Duodenal mucosa (tissue), 2 donors: ENCODE measurements at regions not wholly inside any gene's neighbourhood (a gene's known extent, or its start where the extent isn't known, plus 50 kb on each side); places are given as distances from the start of the nearest gene placed in this dataset.

Experiments
- H3K27ac ChIP-seq: one replicate; pipeline ENCODE4 v1.7.0; 2013; ENCODE audit warnings: low read depth, low read length
- H3K27me3 ChIP-seq, 2 donors: one replicate each; pipeline ENCODE4 v1.7.0; 2013; ENCODE audit warnings: low read length in 2 of 2, control low read depth in 1 of 2; ENCODE audit not compliant: insufficient read depth in 2 of 2, control insufficient read depth in 1 of 2
- H3K36me3 ChIP-seq, 2 donors: one replicate each; pipeline ENCODE4 v1.7.0; 2013; ENCODE audit warnings: low read length in 2 of 2, control low read depth in 1 of 2; ENCODE audit not compliant: insufficient read depth in 2 of 2, control insufficient read depth in 1 of 2
- H3K4me1 ChIP-seq, 2 donors: one replicate each; pipeline ENCODE4 v1.7.0; 2013; ENCODE audit warnings: low read length in 2 of 2, control low read depth in 1 of 2; ENCODE audit not compliant: insufficient read depth in 2 of 2, control insufficient read depth in 1 of 2
- H3K4me3 ChIP-seq, 2 donors: one replicate each; pipeline ENCODE4 v1.7.0; 2013; ENCODE audit warnings: low read length in 2 of 2, low read depth in 1 of 2
- H3K9ac ChIP-seq, 2 donors: one replicate each; pipeline ENCODE4 v1.7.0; 2013; ENCODE audit warnings: low read length in 2 of 2, low read depth in 1 of 2
- H3K9me3 ChIP-seq, 2 donors: one replicate each; pipeline ENCODE4 v1.7.0; 2013; ENCODE audit warnings: low read length in 2 of 2, control low read depth in 1 of 2; ENCODE audit not compliant: control insufficient read depth in 1 of 2

DNA sequence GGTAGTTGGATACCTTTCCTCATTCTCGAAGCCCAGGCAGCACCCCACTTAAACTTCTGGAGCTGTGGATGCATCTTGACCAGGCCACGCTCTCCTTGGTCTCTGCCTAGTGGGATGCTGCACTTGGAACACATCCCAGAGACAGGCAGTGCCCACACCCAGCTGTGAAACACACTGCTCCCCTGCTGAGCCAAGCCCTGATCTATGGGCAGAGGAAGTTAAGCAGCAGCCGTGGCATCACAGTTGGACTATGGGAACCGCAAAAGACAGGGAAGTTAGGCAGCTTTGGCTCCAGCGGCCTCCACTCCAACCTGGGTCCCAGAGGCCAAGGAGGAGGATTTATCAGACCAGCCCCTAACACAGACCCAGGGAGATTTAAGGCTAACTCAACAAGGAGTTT lies 284.8 kb upstream of the CCL2 start:
- Histone ChIP-seq H3K9ac (no peak overlapping the region), H3K27me3 (no peaks in the 10 kb centered on the region), H3K9me3 (no peaks in the 10 kb centered on the region), H3K36me3 (no peaks in the 10 kb centered on the region), H3K4me1 (no peaks in the 10 kb centered on the region), H3K27ac (no peak overlapping the region), H3K4me3 (no peak overlapping the region)

DNA sequence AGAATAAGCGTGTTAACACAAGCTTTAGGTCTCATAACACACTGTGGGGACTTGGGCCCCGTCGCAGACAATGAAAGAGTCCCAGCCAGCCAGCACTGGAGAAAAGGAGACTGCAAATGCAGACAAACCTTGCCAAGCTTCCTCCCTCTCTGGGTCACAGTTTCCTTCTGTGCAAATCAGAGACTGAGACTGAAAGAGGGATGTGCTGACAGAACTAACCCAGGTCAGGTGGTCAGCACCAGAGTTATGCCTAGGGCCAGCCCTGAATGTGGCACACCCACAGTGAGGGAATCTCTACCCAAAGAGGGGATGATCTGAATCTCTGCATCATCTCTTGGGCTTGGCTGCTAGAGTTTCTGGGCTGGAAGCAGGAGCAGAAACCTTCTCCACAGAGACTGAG lies 282.3 kb upstream of the CCL2 start:
- Histone ChIP-seq H3K4me3 (no peak overlapping the region), H3K27me3 (no peaks in the 10 kb centered on the region), H3K4me1 (no peaks in the 10 kb centered on the region), H3K27ac (no peak overlapping the region), H3K9me3 (no peaks in the 10 kb centered on the region), H3K9ac (no peak overlapping the region), H3K36me3 (no peaks in the 10 kb centered on the region)

DNA sequence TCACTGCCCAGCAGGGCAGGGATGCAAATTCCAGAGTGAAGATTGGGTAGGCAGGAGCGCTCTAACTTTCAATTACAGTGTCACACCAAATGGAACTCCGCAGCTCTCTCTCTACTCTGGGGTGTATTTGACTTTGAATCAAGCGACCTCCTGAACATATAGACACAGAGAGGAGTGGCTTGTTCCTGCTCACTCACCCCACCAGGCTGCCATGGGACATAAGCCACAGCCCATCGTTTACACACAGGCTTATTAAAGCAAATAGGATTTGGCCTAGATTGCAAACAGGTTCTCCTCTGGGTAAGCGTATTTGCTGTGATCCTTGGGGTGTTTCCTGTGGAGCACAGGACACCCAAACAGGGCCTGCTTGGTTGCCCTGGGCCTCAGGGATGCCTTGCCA lies 281.6 kb upstream of the CCL2 start:
- H3K4me3 ChIP-seq, result no peak overlapping the region

DNA sequence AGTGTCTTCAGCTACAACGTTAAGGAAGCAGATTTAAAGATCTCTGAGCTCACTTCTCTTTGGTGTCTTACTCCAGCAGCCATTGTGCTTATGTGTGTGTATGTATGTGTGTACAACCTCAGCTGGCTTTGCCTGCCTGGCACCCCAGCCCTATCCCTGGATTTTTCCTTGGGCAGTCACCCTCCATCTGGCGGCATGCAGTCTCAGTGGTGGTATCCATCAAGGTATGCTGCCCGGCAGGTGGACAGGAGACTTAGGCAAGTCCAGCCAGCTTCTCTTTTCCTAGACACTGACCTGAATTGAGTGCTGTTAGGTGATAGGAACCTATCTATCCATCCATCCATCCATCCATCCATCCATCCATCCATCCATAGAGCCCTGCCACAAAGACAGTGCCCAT lies 280.8 kb upstream of the CCL2 start:
- H3K27ac ChIP-seq, result no peak overlapping the region
- no peaks in the 10 kb centered on the region for H3K36me3 ChIP-seq
- H3K4me3 ChIP-seq, result no peak overlapping the region
- H3K9ac ChIP-seq, result no peak overlapping the region
- no peaks in the 10 kb centered on the region for H3K9me3 ChIP-seq
- H3K27me3 ChIP-seq, result no peaks in the 10 kb centered on the region
- no peaks in the 10 kb centered on the region for H3K4me1 ChIP-seq

More for the DNA sequence above, 281.6 kb upstream of the CCL2 start:
- Histone ChIP-seq H3K27me3 (no peaks in the 10 kb centered on the region), H3K27ac (no peak overlapping the region), H3K4me1 (no peaks in the 10 kb centered on the region), H3K36me3 (no peaks in the 10 kb centered on the region), H3K9ac (no peak overlapping the region), H3K9me3 (no peaks in the 10 kb centered on the region)

DNA sequence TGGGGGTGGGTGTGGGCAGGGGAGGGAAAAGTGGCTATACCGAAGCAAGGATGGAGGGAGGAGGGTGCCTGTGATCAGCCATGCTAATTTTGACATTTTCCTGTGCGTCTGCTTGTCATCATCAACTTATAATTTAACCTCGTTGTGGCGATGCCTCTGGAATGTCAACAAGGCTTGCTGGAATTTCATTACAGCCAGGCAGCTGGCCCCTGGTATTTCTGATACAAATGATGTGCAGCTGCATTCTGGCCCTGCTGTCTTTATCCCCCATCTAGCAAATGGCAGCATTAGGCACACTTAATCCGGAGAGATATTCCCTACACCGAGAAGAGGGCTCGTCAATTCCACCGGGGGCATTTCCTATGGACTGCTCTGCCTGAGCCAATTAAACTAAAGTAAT lies 278.3 kb upstream of the CCL2 start:
- Histone ChIP-seq H3K27ac (no peak overlapping the region), H3K9me3 (no peaks in the 10 kb centered on the region), H3K4me1 (no peaks in the 10 kb centered on the region), H3K9ac (no peak overlapping the region), H3K4me3 (no peak overlapping the region), H3K36me3 (no peaks in the 10 kb centered on the region), H3K27me3 (no peaks in the 10 kb centered on the region)

DNA sequence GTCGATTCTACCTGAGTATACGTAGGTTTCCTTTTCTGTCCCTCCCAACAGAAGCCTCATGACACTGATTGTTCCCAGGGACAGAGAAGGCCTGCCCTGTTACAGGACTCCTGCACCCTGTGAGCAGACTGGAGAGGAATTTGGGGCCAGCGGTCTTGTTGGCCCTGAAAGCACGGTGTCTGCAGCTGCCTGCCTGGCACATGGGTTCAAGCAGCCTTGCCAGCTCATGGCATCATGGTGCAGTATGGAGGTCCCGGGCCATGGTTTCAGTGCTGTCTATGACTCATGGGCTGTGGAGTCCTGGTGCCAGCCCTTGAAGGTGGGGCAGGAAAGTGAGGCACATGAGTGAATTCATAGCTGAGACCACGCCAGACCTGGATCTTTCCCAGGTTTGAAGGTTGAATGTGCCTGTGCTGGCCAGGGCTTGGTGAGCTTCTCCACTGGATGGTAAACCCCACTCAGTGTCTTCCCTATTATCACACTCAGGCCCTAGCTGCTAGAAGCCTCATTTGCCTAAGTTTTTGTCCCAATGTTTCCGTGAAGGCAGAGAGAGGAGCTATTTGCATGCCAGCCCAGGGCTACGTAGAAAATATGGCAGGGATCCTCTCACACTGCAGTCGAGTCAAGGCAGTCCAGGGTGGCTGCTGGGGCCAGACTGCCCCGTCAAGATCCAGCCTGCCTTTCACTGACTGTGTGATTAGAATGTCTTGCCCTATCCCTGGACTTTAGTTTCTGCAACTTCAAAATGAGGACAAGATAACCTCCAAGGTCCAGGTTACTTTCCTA lies 277.2 kb upstream of the CCL2 start:
- Histone ChIP-seq H3K27me3 (no peaks in the 10 kb centered on the region), H3K36me3 (no peaks in the 10 kb centered on the region), H3K9me3 (no peaks in the 10 kb centered on the region), H3K9ac (no peak overlapping the region), H3K27ac (no peak overlapping the region), H3K4me3 (no peak overlapping the region), H3K4me1 (no peaks in the 10 kb centered on the region)

DNA sequence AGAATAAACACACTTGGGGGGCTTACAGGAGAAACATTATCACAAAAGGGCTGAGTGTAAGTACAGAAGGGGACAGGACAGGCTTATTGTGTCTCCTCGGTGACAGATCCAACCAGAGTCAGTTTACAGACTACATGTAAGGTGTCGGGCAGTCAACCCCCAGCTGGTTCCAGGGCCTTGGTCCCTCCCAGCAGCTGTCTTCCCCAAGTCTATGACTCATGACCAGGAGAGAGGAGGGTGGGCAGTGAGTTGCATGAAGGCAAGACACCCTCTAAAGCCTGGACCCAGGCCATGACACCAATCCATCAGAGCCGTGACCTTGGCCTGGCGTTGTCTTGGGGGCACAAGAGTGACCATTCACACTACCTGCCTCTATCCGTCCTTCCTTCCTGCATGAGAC lies 276.2 kb upstream of the CCL2 start:
- no peaks in the 10 kb centered on the region for H3K27me3 ChIP-seq
- no peaks in the 10 kb centered on the region for H3K36me3 ChIP-seq
- H3K4me3 ChIP-seq, result no peak overlapping the region
- H3K9ac ChIP-seq, result no peak overlapping the region
- H3K9me3 ChIP-seq, result no peaks in the 10 kb centered on the region
- H3K27ac ChIP-seq, result no peak overlapping the region
- no peaks in the 10 kb centered on the region for H3K4me1 ChIP-seq

DNA sequence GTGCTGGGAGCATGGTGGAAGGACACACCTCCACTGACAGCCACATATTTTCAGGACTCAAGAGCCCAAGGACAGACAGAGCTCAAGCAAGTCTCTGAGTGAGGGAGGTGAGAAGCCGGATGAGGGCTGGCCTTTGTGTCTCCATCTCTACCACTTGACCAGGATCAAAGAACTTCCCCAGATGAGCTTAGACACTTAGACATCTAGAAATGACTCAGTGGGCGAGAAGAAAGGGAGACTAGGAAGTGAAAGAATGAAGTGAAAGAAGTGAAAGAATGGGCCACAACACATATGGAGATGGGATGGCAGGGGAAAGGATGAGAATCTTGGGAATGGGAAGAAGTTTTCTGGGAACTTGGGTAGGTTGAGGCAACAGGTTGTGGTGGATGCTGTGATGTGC lies 274.9 kb upstream of the CCL2 start:
- no peaks in the 10 kb centered on the region for H3K9me3 ChIP-seq
- no peaks in the 10 kb centered on the region for H3K4me1 ChIP-seq
- H3K27me3 ChIP-seq, result no peaks in the 10 kb centered on the region
- H3K9ac ChIP-seq, result no peak overlapping the region
- no peak overlapping the region for H3K27ac ChIP-seq
- no peaks in the 10 kb centered on the region for H3K36me3 ChIP-seq
- H3K4me3 ChIP-seq, result no peak overlapping the region

DNA sequence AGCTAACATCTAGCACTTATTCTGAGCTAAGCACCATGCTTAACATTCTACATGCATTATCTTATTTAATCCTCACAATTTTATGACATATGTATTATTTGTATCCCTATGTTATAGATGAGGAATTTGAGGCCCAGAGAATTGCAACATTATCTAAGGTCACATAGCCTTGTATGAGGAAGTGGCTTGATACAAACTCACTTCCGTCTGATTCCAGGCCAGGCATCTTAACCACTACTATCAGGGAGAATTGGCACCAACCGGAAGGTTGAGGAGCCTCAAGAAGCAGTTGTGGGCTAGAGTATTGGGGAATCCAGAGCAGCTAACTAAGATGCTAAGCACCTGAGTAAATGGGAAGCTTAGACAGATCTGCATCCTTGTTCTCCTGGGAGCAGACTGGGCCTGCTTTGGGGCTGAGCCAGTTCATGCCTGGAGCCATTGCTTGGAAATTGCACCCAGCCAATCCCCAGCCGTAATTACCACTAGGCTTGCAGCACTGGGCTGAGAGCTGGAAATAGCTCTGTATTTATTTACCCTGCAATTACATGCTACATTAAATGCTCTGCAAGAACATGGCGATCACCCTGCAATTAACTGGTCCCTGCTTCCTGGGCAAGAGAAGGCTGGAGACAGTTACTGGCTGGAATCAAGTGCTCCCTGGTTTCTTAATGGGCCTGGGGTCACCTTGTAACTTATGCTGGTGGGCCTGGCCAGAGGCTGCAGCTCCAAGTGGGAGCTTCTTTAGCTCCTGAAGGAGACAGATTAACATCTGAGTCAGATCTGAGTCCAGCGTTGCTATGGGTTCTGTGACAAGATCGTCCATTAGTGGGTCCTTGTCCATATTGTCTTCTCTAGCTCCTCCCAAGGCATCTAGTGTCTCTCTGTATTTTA lies 273.1 kb upstream of the CCL2 start:
- Histone ChIP-seq H3K36me3 (no peaks in the 10 kb centered on the region), H3K4me3 (no peak overlapping the region), H3K9me3 (no peaks in the 10 kb centered on the region), H3K4me1 (no peaks in the 10 kb centered on the region), H3K9ac (no peak overlapping the region), H3K27ac (no peak overlapping the region), H3K27me3 (no peaks in the 10 kb centered on the region)

DNA sequence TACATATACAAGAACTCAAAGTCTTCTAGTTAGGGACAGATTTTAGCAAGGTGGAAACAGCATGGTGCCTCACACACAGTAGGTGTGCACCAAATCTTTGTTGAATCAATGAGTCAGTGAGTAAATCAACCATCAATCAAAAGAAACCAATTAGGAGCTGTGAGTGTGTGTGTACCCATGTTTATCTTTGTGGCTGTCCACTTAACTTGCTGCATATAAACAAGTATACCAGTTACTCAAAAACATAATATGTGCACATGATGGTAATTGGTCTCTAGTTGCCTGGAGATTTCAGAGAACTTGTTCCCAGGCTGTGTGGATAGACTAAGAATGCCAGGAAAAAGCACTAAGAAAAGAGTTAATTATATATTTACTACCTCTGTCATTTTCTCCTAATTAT lies 272.2 kb upstream of the CCL2 start:
- no peaks in the 10 kb centered on the region for H3K4me1 ChIP-seq
- no peaks in the 10 kb centered on the region for H3K9me3 ChIP-seq
- no peak overlapping the region for H3K9ac ChIP-seq
- H3K27me3 ChIP-seq, result no peaks in the 10 kb centered on the region
- no peak overlapping the region for H3K27ac ChIP-seq
- H3K4me3 ChIP-seq, result no peak overlapping the region
- no peaks in the 10 kb centered on the region for H3K36me3 ChIP-seq
